EH (cell line): ENCODE measurements at regions not wholly inside any gene's neighbourhood (a gene's known extent, or its start where the extent isn't known, plus 50 kb on each side); places are given as distances from the start of the nearest gene placed in this dataset.
"Not testable (repeated sequence)": the region's sequence is repeated elsewhere in the genome, so short reads cannot be mapped to it uniquely, and the experiment has no call there.

ENCODE experiments used
- DNase-seq: peaks from one replicate; pipeline ENCODE4 v3.0.0-alpha.2; 2015; ENCODE audit warnings: low read depth

DNA sequence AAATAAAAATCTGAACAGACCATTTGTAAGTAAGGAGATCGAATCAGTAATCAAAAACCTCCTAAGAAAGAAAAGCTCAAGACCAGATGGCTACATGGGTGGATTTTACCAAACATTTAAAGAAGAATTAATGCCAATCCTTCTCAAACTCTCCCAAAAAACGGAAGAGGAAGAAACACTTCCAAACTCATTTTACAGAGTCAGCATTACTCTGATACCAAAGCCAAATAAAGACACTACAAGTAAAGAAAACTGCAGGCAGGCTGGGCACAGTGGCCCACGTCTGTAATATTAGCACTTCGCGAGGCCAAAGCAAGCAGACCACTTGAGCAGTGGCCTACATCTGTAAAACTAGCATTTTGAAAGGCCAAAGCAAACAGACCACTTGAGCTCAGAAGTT lies 159.8 kb downstream of the DPY19L2 start:
- DNase-seq, result no peak

DNA sequence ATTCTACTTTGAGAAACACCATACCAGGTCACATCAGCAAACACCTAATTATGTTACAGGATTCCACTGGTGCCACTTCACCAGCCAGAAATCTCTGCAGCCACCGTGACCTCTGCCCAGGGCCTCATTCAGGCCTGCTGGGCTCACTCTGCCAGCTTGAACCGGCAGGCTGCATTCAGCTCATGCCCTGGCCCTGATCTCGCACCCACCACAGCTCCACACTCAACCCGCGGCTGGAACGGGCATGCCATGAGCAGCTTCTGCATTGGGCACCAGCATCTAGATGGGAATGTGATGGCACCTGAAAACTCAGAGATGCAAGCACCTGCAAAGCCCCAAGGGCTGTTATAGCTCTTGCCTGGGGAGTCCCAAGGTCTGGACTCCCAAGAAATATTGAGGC lies 168.7 kb downstream of the DPY19L2 start:
- no peak for DNase-seq

DNA sequence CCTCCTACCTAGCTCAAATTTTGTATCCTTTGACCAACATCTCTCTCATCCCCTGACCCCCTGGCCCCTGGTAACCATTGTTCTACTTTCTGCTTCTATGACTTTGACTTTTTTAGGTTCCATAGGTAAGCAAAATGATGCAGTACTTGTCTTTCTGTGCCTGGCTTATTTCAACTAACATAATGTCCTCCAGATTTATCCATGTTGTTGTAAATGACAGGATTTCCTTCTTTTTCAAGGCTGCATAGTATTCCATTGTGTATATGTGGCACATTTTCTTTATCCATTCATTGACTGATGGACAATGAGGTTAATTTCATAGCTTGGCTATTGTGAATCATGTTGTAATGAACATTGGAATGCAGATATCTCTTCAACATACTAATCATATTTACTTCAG lies 170.1 kb downstream of the DPY19L2 start:
- no peak for DNase-seq

DNA sequence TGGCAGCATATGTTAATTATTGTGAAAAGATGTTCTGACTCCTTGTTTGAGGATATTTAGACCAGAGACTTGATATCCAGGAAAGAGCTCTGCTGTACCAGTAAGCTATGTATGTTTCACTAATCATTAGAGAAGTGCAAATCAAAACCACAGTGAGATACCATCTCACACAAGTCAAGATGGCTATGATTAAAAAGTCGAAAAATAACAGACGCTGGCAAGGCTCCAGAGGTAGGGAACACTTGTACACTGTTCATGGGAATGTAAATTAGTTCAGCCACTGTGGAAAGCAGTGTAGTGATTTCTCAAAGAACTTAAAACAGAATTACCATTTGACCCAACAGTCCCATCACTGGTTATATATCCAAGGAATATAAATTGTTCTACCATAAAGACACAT lies 171.6 kb downstream of the DPY19L2 start:
- DNase-seq, result no peak

DNA sequence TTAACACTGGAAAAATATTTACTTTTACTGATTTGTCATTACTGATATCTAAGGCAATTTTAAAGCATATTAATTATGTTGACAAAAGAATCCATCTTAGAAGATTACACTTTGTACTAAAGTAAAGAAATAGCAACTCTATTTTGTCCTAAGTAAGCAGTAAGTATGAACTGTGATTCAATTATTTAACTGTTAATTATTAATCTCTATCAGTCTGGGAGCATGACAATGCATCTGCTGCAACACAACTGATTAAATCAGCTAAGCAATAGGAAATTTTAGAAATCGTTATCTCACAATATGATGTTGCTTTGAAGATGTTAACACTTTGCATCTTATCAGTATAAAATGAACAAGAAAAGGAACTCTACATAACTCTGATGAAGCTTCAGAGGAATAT lies 172.3 kb downstream of the DPY19L2 start:
- DNase-seq, result no peak

DNA sequence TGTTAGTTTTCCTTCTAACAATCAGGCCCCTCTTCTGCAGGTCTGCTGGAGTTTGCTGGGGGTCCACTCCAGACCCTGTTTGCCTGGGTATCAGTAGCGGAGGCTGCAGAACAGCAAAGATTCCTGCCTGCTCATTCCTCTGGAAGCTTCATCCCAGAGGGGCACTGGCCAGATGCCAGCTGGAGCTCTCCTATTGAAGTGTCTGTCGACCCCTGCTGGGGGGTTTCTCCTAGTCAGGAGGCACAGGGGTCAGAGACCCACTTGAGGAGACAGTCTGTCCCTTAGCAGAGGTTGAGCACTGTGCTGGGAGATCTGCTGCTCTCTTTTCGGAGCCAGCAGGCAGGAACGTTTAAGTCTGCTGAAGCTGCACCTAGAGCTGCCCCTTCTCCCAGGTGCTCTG lies 174.9 kb downstream of the DPY19L2 start:
- not testable (repeated sequence) for DNase-seq

DNA sequence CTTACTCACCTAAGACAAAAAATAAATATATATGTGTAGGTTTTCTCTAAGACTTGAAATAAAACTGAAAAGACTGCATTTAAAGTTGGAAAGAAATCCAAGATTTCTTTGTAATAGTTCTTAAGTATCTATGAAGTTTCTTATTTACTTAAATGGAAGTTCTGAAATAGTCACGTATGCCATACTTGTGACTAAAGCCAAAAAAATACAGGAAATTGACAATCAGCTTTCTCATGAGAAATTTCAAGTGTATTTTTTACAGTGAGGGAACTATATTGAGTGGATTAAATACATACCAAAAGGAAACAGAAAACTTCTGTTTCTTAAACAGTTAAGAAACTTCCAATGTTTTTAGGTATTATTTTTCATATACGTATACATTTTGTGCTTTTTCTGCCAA lies 188.1 kb downstream of the DPY19L2 start:
- peak; percentile 33 for DNase-seq

DNA sequence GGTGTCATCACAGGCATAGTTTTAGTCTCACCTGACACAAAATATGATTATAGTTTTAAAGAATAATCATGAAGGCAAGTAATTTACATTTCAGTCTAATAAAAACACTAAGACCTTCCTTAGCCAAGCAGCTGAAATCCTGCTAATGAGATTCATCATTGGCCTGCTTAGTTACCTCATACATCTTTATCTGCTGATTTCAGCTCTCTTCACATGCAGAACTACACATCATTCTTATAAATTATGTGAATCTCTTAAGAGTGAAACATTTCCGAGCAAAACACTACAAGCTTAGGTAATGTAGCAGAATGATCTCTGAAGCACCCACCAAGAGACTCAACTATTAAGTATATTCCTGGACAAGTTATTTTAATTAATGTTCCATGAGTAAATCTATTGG lies 198.1 kb downstream of the DPY19L2 start:
- DNase-seq, result no peak

DNA sequence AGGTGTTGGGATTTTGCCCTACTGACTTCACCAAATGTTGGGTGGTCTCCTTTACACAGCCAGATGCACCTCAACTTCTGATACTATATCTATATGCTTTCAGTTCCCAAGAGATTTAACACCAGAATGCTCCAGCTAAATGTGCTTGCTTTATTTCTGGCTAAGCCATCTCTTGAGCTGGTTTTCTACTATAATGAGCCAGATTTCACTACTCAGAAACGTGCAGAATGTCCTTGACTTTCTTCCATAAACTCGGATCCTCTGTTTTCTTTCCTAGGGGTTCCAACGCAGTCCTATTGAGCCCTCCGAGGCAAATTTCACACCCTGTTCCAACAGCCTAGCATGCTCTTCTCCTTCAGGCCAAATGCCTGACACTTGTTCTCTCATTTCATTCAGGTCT lies 200.3 kb downstream of the DPY19L2 start:
- DNase-seq, result no peak

DNA sequence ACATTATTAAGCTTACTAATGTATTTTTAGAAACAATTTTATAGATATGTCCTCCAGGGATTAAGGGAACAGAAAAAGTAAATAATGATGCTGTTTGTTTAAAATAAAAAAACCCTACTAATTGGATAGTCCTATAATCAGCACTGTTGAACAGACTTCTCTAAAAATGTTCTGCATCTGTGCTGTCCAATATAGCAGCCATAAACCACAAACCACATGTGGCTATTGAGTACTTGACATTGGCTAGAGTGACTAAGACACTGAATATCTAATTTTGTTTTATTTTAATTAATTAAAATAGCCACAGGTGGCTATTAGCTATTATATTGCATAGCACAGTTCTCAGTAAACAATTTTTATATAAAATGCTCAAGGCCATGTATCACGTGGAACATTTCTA lies 210.4 kb downstream of the DPY19L2 start:
- no peak for DNase-seq

DNA sequence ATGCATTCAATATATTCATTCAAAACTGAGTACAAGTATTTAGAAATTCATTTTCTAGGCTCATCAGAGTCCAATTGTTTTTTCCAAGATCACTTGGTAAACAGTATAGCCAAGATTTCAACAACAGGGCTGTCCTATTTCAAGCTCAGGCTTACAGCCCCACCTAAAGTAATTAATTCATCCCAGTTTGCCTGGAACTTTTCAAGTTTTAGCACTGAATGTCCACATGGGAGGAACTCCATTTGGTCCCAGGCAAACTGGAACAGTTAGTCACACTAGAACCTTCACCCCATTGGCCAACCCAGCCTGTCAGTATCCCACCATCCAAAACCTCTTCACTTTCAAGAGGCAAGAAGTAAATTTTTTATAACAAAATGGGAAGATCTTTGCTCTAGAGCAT lies 210.9 kb downstream of the DPY19L2 start:
- no peak for DNase-seq

DNA sequence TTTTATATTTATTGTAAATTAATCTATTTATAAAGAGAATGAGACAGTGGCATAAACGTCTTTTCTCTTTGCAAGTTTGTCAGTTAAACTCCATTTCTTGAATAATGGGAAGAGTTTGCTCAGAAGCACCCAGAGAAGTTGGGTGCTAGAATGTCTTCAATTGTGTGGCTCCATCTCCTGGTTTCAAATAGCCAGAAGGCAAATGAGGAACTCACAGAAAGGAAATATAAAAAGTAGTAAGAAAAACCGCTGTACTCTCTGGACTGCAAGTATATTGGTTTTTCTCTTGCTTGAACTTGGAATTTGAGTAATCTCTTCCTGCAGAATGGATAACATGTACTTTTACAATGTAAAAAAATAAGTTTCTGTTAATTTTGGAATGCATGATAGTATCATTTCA lies 217.5 kb downstream of the DPY19L2 start:
- no peak for DNase-seq

DNA sequence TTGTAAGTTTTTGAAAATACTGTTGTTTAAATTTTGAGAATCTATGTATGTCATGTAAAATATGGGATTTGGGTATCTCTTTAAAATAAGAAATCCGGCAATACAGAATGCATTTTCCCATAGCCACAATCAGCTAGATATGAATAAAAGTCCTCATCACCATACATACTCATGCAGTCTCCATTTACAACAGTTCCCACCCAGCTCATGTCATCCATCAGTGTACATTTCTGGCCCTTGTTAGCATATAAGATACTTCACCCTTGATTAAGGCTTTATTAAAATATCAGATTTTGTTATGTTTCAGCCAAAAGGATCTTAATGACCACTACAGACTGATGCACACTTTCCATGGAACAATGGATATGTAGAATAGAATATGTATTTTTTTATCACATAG lies 218.0 kb downstream of the DPY19L2 start:
- no peak for DNase-seq

DNA sequence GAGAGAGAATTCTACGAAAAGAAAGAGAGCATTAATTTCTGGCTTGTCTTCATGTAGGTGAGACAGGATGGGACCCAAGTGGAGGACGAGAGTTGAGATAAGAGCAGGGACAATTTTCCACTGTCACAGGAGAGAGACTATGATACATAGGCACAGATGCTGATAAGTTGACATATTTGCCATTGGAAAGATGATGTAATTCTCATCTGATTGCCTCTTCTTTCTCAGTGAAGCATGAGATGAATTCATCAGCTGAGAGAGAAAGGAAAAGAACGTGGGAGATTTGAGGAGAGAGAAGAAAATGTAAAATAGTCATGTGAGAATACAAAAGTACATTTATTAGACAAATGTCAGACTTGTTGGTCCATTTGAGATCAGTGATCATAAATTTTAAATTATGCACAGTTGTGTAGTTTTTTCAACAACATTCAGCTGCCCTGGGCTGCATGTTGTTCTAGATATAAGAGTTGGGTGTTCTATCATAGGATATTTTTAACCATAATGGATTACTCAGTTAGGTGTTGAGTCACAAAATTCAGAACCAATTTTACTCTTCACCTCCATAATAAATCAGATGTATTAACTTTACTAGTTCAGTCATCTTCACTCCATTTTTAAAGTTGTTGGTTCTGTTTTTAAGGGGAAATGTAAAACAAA lies 222.9 kb downstream of the DPY19L2 start:
- DNase-seq, result no peak

DNA sequence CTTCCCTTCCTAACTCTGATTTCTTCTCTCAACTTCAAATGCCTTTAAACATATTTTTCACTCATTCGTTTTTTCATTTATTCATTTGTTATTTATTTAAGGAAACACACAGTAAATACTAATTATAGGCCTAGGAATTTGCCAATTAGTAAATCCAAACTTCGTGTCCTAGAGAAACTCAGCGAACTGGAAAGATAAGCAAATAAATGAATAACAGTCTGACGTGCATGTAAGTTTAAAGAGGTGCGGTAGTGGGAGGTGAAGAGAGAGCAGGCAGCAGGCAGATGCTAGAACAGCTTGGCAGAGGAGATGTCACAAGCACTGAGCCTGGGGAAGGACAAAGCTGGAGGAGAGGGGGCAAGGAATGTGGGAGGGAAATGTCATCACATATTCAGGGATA lies 228.2 kb downstream of the DPY19L2 start:
- no peak for DNase-seq

DNA sequence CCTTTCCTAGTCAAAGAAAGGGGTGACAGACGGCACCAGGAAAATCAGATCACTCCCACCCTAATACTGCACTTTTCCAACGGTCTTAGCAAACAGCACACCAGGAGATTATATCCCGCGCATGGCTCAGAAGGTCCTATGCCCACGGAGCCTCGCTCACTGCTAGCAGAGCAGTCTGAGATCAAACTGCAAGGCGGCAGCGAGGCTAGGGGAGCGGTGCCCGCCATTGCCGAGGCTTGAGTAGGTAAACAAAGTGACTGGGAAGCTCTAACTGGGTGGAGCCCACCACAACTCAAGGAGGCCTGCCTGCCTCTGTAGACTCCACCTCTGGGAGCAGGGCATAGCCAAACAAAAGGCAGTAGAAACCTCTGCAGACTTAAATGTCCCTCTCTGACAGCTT lies 233.9 kb downstream of the DPY19L2 start:
- DNase-seq, result not testable (repeated sequence)

DNA sequence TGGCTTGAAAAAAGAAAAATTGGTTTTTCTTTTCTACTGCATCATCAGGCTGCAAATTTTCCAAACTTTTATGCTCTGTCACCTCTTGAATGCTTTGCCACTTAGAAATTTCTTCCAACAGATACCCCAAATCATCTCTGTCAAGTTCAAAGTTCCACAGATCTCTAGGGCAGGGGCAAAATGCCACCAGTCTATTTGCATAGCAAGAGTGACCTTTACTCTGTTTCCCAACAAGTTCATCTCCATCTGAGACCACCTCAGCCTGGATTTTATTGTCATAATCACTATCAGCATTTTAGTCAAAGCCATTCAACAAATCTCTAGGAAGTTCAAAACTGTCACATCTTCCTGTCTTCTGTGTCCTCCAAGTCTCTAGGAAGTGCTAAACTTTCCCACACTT lies 240.3 kb downstream of the DPY19L2 start:
- DNase-seq, result not testable (repeated sequence)

DNA sequence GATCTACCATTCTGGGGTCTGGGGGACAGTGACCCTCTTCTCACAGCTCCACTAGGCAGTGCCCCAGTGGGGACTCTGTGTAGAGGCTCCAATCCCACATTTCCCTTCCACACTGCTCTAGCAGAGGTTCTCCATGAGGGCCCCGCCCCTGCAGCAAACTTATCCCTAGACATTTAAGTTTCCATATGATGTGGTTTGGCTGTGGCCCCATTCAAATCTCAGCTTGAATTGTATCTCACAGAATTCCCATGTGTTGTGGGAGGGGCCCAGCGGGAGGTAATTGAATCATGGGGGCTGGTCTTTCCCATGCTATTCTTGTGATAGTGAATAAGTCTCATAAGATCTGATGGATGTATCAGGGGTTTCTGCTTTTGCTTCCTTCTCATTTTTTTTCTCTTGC lies 241.3 kb downstream of the DPY19L2 start:
- DNase-seq, result not testable (repeated sequence)

DNA sequence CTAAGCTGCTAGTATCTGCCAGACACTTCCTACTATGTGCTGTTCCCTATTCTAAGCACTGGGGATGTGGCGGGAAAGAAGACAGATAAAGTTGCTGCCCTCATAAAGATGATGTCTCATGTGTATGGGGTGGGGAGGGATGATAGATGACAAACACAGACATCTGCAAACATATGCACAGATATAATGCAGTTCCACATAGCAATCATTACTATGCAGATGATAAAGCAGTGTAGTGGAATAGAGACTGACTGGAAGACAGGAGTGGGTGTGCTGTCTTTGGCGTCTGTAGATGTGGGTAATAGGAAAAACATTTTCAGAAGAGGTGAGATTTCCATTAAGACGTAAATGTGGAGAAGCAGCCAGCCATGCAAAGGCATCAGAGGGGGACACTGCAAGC lies 243.6 kb downstream of the DPY19L2 start:
- no peak for DNase-seq

DNA sequence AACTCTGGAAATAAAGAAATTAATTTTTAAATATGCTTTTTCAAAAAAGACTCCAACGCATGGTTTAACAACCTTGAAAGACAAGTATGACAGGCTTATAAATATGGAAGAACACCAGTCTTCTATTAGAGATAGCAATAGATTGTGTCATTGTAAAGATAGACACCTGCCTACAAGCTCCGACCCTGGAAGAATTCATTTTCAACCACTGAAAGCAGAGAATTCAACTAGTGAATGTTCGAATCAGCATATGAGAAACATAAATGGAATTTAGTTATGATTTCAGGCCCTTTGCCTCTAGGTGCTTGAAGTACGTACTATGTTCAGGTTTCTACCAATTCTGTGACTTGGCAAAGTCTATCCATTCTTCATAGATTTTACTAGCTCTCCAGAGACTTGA lies 244.5 kb downstream of the DPY19L2 start:
- DNase-seq, result no peak

DNA sequence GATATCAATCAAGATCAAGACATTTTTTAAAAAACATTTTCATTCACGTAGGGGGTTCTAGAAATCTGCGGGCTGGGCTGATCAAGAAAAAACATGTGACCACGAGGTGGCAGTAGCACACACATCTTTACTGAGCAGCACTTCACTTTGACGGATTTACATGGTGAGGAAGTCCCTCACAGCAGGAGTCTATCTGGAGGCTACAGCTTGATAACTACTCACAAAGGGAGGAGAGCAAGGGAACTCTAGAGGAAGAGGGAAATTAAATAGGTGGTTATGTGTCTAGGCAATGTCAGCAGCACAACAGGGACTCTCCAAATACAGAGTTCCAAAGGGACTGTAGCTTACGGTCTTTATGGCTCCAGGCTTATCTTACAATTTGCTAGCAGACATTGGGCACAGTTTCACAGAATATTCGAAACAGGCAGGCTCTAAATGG lies 248.1 kb downstream of the DPY19L2 start:
- peak; percentile 75 for DNase-seq

DNA sequence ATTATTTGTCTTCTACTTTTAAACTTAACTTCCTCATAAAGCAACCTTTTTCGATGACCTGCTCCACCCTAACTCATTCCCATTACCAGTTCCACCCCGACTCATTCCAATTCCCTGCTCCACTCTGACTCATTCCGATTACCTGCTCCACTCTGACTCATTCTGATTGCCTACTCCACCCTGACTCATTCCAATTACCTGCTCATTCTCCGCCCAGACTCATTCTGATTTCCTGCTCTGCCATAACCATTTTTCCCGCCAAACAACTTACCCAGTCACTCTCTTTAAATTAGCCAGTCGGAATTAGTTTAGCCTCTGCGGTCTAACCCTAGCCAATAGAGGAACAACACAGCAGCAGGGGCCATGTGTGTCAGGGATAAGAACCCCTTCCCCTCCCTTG lies 249.1 kb downstream of the DPY19L2 start:
- DNase-seq, result no peak

DNA sequence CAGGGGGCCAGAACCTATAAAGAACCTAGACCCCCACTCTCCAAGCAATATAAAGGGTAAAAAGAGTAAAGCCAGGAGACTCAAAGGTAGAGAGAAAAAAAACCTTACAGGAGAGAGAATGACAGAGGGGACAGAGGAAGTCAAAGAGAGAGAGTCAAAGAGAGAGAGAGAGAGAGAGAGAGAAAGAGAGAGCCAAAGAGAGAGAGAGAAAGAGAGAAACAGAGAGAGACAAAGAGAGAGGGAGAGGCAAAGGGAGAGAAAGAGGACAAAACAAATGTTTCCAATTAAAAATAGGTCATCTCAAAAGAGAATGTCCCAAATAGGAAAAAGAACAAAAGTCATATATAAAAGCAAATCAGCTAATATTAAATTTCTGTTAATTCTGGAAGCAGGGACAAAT lies 251.5 kb downstream of the DPY19L2 start:
- DNase-seq, result no peak

DNA sequence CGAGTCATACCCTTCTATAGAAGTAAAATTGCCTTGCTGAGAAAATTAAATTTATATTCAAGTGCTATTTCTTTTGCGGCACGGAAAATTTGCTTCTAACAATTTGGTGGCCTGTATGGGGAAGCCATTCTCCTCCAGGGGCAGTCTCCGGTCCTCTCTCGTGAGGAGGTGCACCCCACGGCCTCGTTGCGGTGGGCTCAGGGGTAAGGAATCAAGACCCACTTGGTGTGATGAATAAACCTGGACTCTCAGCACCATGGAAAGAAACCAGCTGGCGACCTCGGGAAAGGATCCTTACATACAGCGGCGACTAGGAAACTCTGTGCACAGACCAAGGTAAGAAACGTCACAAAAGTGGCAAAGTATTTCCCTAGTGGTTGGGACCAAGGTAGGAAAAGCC lies 252.9 kb downstream of the DPY19L2 start:
- no peak for DNase-seq

DNA sequence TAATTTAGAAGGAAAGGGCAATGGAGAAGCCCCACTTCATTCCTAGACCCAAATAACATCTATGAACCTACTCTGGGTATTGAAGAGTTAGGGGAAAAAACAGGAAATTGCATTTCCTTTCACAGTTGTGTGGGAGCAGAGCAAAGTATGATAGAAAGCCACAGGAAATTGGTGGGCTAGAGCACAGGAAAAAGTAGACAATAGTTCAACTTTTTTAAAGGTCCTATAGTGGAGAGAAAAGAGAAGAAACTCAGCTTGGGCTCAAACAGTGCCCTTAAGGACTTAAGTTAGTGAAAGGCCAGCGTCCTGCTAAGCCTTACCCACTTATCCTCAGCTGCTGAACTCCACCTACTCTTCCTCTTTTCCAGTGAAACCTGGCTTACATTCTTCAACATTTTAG lies 258.1 kb downstream of the DPY19L2 start:
- DNase-seq, result no peak
